Smooth muscle cell (in vitro differentiated cells): ENCODE measurements at regions not wholly inside any gene's neighbourhood (a gene's known extent, or its start where the extent isn't known, plus 50 kb on each side); places are given as distances from the start of the nearest gene placed in this dataset.
"Not testable (repeated sequence)": the region's sequence is repeated elsewhere in the genome, so short reads cannot be mapped to it uniquely, and the experiment has no call there.

Source experiments
- DNase-seq: peaks from one replicate; lab custom pipeline; 2025; ENCODE audit not compliant: unreplicated experiment; lab: John Stamatoyannopoulos, UW
- H2AFZ ChIP-seq: fragments of 200-600 bp; sonication (generic); 2 replicates; pipeline ENCODE4 v1.6.0; 2016; ENCODE audit warnings: antibody characterized with exemption, low read depth, mild to moderate bottlenecking
- H3F3A ChIP-seq: fragments of 200-600 bp; sonication (generic); 2 replicates; pipeline ENCODE4 v1.6.0; 2017; ENCODE audit warnings: antibody characterized with exemption, low read depth
- H3K27ac ChIP-seq: fragments of 200-600 bp; sonication (generic); 2 replicates; pipeline ENCODE4 v1.5.1; 2016; ENCODE audit warnings: low read depth, mild to moderate bottlenecking
- H3K27me3 ChIP-seq: fragments of 200-600 bp; sonication (generic); 2 replicates; pipeline ENCODE4 v1.6.1; 2016; ENCODE audit warnings: low read depth, mild to moderate bottlenecking
- H3K36me3 ChIP-seq: fragments of 200-600 bp; sonication (generic); 2 replicates; pipeline ENCODE4 v1.5.1; 2016; ENCODE audit warnings: low read depth
- H3K4me1 ChIP-seq: fragments of 200-600 bp; sonication (generic); 2 replicates; pipeline ENCODE4 v1.5.1; 2016; ENCODE audit warnings: low read depth
- H3K4me2 ChIP-seq: fragments of 200-600 bp; sonication (generic); 2 replicates; pipeline ENCODE4 v1.6.0; 2016; ENCODE audit warnings: mild to moderate bottlenecking
- H3K4me3 ChIP-seq: fragments of 200-600 bp; sonication (generic); 2 replicates; pipeline ENCODE4 v1.5.1; 2016; ENCODE audit warnings: mild to moderate bottlenecking
- H3K79me2 ChIP-seq: fragments of 200-600 bp; sonication (generic); 2 replicates; pipeline ENCODE4 v1.6.0; 2016; ENCODE audit warnings: low read depth, mild to moderate bottlenecking
- H3K9ac ChIP-seq: fragments of 200-600 bp; sonication (generic); 2 replicates; pipeline ENCODE4 v1.6.0; 2016; ENCODE audit warnings: low read depth
- H3K9me3 ChIP-seq: fragments of 200-600 bp; sonication (generic); replicated peaks from 2 replicates; pipeline ENCODE4 v1.5.1; 2016; ENCODE audit warnings: low read depth
- H4K20me1 ChIP-seq: fragments of 200-600 bp; sonication (generic); 2 replicates; pipeline ENCODE4 v1.6.0; 2016; ENCODE audit warnings: low read depth
- WGBS: methylation state at CpG from one replicate; pipeline ENCODE4 v1.1.7; 2016; ENCODE audit warnings: low lambda C conversion rate; 5-methylcytosine and 5-hydroxymethylcytosine counted together
- TF ChIP-seq, protein P1 (sequence below): fragments of 200-600 bp; sonication (generic); IDR thresholded peaks from 2 replicates; pipeline ENCODE4 v1.5.1; 2017; ENCODE audit warnings: borderline replicate concordance, mild to moderate bottlenecking, antibody characterized with exemption; ENCODE audit not compliant: insufficient read depth, poor library complexity, severe bottlenecking

DNA sequence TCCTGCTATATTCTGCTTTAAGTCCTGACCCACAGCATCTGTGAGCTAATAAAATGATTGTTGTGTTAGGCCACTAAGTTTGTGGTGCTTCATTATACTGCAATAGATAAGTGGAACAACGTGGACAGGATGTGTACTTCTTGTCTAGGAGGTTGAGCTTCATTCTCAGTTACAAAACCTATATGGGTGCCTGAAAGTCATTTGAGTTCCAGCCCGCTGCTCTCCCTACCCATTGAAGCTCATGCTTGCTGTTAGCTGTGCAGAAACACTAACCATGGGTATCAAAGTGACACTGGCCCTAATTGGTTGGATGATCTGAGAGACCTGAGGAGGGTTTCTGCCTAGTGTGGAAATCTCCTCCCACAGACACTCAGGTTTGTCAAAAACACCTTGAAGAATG is 357.2 kb downstream of the PDCD6IP start:
- no peak overlapping the region for H3K4me3 ChIP-seq
- H2AFZ ChIP-seq: no peak overlapping the region
- WGBS: 59% methylated on average over 2 of the region's 2 CpGs
- H3F3A ChIP-seq: no peaks in the 10 kb centered on the region
- H4K20me1 ChIP-seq: no peaks in the 10 kb centered on the region
- no peak overlapping the region for H3K4me2 ChIP-seq
- H3K9ac ChIP-seq: no peak overlapping the region
- no peaks in the 10 kb centered on the region for H3K36me3 ChIP-seq
- H3K27me3 ChIP-seq: no peaks in the 10 kb centered on the region
- H3K79me2 ChIP-seq: no peaks in the 10 kb centered on the region
- DNase-seq: no peak
- H3K27ac ChIP-seq: no peak overlapping the region
- TF ChIP-seq, protein P1, sequence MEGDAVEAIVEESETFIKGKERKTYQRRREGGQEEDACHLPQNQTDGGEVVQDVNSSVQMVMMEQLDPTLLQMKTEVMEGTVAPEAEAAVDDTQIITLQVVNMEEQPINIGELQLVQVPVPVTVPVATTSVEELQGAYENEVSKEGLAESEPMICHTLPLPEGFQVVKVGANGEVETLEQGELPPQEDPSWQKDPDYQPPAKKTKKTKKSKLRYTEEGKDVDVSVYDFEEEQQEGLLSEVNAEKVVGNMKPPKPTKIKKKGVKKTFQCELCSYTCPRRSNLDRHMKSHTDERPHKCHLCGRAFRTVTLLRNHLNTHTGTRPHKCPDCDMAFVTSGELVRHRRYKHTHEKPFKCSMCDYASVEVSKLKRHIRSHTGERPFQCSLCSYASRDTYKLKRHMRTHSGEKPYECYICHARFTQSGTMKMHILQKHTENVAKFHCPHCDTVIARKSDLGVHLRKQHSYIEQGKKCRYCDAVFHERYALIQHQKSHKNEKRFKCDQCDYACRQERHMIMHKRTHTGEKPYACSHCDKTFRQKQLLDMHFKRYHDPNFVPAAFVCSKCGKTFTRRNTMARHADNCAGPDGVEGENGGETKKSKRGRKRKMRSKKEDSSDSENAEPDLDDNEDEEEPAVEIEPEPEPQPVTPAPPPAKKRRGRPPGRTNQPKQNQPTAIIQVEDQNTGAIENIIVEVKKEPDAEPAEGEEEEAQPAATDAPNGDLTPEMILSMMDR: no peak
- H3K4me1 ChIP-seq: no peaks in the 10 kb centered on the region
- H3K9me3 ChIP-seq: no peaks in the 10 kb centered on the region

DNA sequence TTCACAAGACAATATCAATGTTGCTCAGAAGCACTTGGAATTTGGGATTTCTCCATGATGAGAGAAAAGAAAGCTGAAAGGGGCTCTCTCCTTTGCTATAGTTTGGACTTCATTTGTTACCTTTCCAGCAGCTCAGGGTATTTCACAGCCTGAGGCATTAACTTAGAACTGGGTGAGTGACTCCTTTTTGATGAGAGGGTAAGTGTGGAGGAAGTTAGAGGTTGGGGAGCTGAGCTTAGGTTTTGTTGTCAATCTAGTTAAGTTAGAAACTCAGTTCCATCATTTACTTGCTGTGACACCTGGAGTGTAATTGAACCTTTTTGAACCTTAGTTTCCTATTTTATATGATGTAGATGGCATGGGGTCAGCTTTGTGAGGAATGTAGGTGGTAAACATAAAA is 359.1 kb downstream of the PDCD6IP start:
- H3K9ac ChIP-seq: no peak overlapping the region
- TF ChIP-seq, protein P1: no peak

DNA sequence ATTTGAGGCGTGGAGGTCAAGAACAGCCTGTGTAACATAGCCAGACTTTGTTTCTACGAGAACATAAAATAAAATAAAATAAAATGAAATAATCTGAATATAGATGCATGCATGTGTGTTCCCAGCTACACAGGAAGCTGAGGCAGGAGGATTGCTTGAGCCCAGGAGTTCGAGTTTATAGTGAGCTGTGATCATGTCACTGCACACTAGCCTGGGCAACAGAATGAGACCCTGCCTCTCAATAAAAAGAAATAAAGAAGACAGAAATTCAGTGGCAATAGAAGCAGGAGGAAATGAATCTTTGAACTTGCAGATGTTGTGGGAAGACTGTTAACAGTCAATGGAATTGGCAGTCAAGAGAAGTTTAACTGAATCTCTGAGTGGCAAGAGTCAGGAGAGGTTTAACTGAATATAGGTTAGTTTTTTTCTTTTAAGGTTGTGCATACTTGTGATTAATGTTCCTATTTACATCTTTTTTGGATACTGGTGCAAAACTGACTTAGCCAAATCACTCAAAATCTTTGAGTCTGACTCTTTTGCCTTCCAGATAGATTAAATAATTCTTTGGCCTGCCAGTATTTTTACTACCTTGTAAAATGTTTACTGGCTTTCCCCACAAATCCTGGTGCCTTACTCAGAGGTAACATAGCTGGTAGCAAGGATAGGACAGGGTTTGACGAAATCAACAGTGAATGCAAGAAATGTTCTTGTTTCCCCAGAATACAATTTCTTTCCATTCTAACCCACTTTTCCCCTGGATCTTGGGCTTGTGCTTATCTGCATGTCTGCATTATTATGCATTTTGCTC is 361.4 kb downstream of the PDCD6IP start:
- Histone ChIP-seq H3F3A (no peaks in the 10 kb centered on the region), H3K79me2 (no peaks in the 10 kb centered on the region), H3K4me1 (no peaks in the 10 kb centered on the region), H3K27me3 (no peaks in the 10 kb centered on the region), H3K27ac (no peak overlapping the region), H3K9me3 (no peaks in the 10 kb centered on the region), H3K36me3 (no peaks in the 10 kb centered on the region), H3K4me3 (no peak overlapping the region), H4K20me1 (no peaks in the 10 kb centered on the region), H2AFZ (no peak overlapping the region), H3K9ac (no peak overlapping the region), H3K4me2 (no peak overlapping the region)
- DNase-seq: no peak
- 70% methylated on average over 4 of the region's 4 CpGs for WGBS
- TF ChIP-seq, protein P1: no peak

More for the DNA sequence above, 359.1 kb downstream of the PDCD6IP start:
- Histone ChIP-seq H3K4me3 (no peak overlapping the region), H3K27me3 (no peaks in the 10 kb centered on the region), H3K4me1 (no peaks in the 10 kb centered on the region), H3K36me3 (no peaks in the 10 kb centered on the region), H3K9me3 (no peaks in the 10 kb centered on the region), H3F3A (no peaks in the 10 kb centered on the region), H3K4me2 (no peak overlapping the region), H2AFZ (no peak overlapping the region), H3K79me2 (no peaks in the 10 kb centered on the region), H3K27ac (no peak overlapping the region), H4K20me1 (no peaks in the 10 kb centered on the region)
- no peak for DNase-seq

DNA sequence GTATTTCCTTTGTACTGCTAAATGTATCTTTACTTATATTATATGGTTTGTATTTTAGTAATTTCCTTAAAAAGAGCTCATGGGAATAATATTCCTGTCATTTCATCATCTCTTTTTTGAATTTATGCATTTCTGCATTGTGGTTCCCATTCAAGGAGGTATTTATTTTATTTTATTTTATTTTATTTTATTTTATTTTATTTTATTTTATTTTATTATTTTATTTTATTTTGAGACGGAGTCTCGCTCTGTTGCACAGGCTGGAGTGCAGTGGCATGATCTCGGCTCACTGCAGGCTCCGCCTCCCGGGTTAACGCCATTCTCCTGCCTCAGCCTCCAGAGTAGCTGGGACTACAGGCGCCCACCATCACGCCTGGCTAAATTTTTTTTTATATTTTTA is 371.2 kb downstream of the PDCD6IP start:
- H3K27me3 ChIP-seq, H3K4me2 ChIP-seq, H3K9ac ChIP-seq, H4K20me1 ChIP-seq, DNase-seq, H3K79me2 ChIP-seq, H3K4me1 ChIP-seq, H3K36me3 ChIP-seq, H3F3A ChIP-seq, H3K9me3 ChIP-seq, H2AFZ ChIP-seq, H3K27ac ChIP-seq, H3K4me3 ChIP-seq: not testable (repeated sequence)
- 91% methylated on average over 8 of the region's 8 CpGs for WGBS
